Natural killer cell treated with Interleukin-12 subunit alpha and Interleukin-12 subunit beta and Interleukin-15 and Interleukin-18, amount 100 ng/mL, for 72 hours (primary cell): ENCODE measurements at regions not wholly inside any gene's neighbourhood (a gene's known extent, or its start where the extent isn't known, plus 50 kb on each side); places are given as distances from the start of the nearest gene placed in this dataset.
"Not testable (repeated sequence)": the region's sequence is repeated elsewhere in the genome, so short reads cannot be mapped to it uniquely, and the experiment has no call there.

Experiments
- ATAC-seq, 2 donors: fragments of 150-1000 bp; cut with Tn5 transposase in 1 of 2; sonication (Bioruptor Pico), chemical (Tn5 transposase) in 1 of 2; 2 replicates each; pipeline ENCODE4 v1.10.0; 2021
- DNase-seq: peaks from one replicate; pipeline ENCODE4 v3.0.0; 2022; ENCODE audit warnings: low spot score
- H3K27ac Mint-ChIP-seq, 2 donors: 1 replicate in 1 of 2; 2 replicates in 1 of 2; pipeline ENCODE4 v1.8.0; 2022; ENCODE audit warnings: mixed read lengths in 2 of 2, mild to moderate bottlenecking in 1 of 2, moderate library complexity in 1 of 2
- H3K27me3 Mint-ChIP-seq, 2 donors: 1 replicate in 1 of 2; 2 replicates in 1 of 2; pipeline ENCODE4 v1.8.0; 2022; ENCODE audit warnings: mixed read lengths in 2 of 2
- H3K36me3 Mint-ChIP-seq: one replicate; pipeline ENCODE4 v1.8.0; 2022; ENCODE audit warnings: mixed read lengths
- H3K4me1 Mint-ChIP-seq, 2 donors: 1 replicate in 1 of 2; 2 replicates in 1 of 2; pipeline ENCODE4 v1.8.0; 2022; ENCODE audit warnings: low read depth in 2 of 2, mixed read lengths in 2 of 2, mild to moderate bottlenecking in 1 of 2
- H3K4me3 Mint-ChIP-seq: one replicate; pipeline ENCODE4 v1.8.0; 2022; ENCODE audit warnings: mixed read lengths
- H3K9me3 Mint-ChIP-seq: 2 replicates; pipeline ENCODE4 v1.8.0; 2022; ENCODE audit warnings: mixed read lengths

GRCh38 chrX:106291779-106292390, 123.8 kb downstream of the PWWP3B start:
- not testable (repeated sequence) for H3K36me3 Mint-ChIP-seq, H3K4me1 Mint-ChIP-seq, H3K27ac Mint-ChIP-seq, H3K27me3 Mint-ChIP-seq, H3K9me3 Mint-ChIP-seq, DNase-seq, ATAC-seq, H3K4me3 Mint-ChIP-seq

- DNase-seq (no peak), ATAC-seq (no peak)
- no peaks in the 10 kb centered on the region for H3K9me3 Mint-ChIP-seq
Observed at GRCh38 chrX:106300239-106300638, 132.1 kb downstream of the PWWP3B start.

GRCh38 chrX:106300656-106301055, 132.6 kb downstream of the PWWP3B start:
- ATAC-seq (no peak), DNase-seq (no peak)
- Mint-ChIP-seq H3K36me3 (no peaks in the 10 kb centered on the region), H3K9me3 (no peaks in the 10 kb centered on the region), H3K4me1 (no peaks in the 10 kb centered on the region), H3K27me3 (peaks cover 0 to 10% of the 10 kb centered on the region in 2 donors), H3K27ac (no peak overlapping the region), H3K4me3 (no peak overlapping the region)

More at GRCh38 chrX:106300239-106300638, 132.1 kb downstream of the PWWP3B start:
- no peak overlapping the region for H3K4me3 Mint-ChIP-seq
- no peaks in the 10 kb centered on the region for H3K4me1 Mint-ChIP-seq
- H3K27ac Mint-ChIP-seq, result no peak overlapping the region
- peaks cover 0 to 9% of the 10 kb centered on the region in 2 donors for H3K27me3 Mint-ChIP-seq
- H3K36me3 Mint-ChIP-seq, result no peaks in the 10 kb centered on the region

GRCh38 chrX:106302304-106302703, 134.2 kb downstream of the PWWP3B start:
- ATAC-seq, result no peak
- Mint-ChIP-seq H3K4me1 (no peaks in the 10 kb centered on the region), H3K9me3 (no peaks in the 10 kb centered on the region), H3K36me3 (no peaks in the 10 kb centered on the region), H3K4me3 (no peak overlapping the region), H3K27me3 (peaks cover 0 to 10% of the 10 kb centered on the region in 2 donors), H3K27ac (no peak overlapping the region)
- no peak for DNase-seq

GRCh38 chrX:106306391-106306947, 138.4 kb downstream of the PWWP3B start:
- no peaks in the 10 kb centered on the region for H3K9me3 Mint-ChIP-seq
- no peaks in the 10 kb centered on the region for H3K36me3 Mint-ChIP-seq
- no peaks in the 10 kb centered on the region for H3K4me1 Mint-ChIP-seq
- no peak overlapping the region for H3K27ac Mint-ChIP-seq
- peaks cover 0 to 10% of the 10 kb centered on the region in 2 donors for H3K27me3 Mint-ChIP-seq
- DNase-seq, result no peak
- no peak for ATAC-seq
- H3K4me3 Mint-ChIP-seq, result no peak overlapping the region

GRCh38 chrX:106323357-106323756, 155.3 kb downstream of the PWWP3B start:
- Mint-ChIP-seq H3K27ac (no peak overlapping the region), H3K36me3 (no peaks in the 10 kb centered on the region), H3K4me1 (no peaks in the 10 kb centered on the region), H3K9me3 (no peaks in the 10 kb centered on the region), H3K4me3 (no peak overlapping the region), H3K27me3 (peaks cover 0 to 2% of the 10 kb centered on the region in 2 donors)
- DNase-seq, result no peak
- peak in 1 of 2 donors; percentile 69 for ATAC-seq

- DNase-seq (no peak), ATAC-seq (no peak)
- H3K9me3 Mint-ChIP-seq, result no peaks in the 10 kb centered on the region
- no peaks in the 10 kb centered on the region for H3K36me3 Mint-ChIP-seq
- no peaks in the 10 kb centered on the region for H3K4me1 Mint-ChIP-seq
- H3K27me3 Mint-ChIP-seq, result no peaks in the 10 kb centered on the region
- no peak overlapping the region for H3K4me3 Mint-ChIP-seq
- H3K27ac Mint-ChIP-seq, result no peak overlapping the region
Observed at GRCh38 chrX:106331606-106332005, 163.5 kb downstream of the PWWP3B start.

GRCh38 chrX:106341823-106342222, 173.7 kb downstream of the PWWP3B start:
- H3K27ac Mint-ChIP-seq, result no peak overlapping the region
- H3K27me3 Mint-ChIP-seq, result peaks cover 0 to 4% of the 10 kb centered on the region in 2 donors
- no peaks in the 10 kb centered on the region for H3K4me1 Mint-ChIP-seq
- DNase-seq (no peak), ATAC-seq (no peak)
- H3K36me3 Mint-ChIP-seq, result no peaks in the 10 kb centered on the region
- no peak overlapping the region for H3K4me3 Mint-ChIP-seq
- H3K9me3 Mint-ChIP-seq, result no peaks in the 10 kb centered on the region

- no peaks in the 10 kb centered on the region for H3K36me3 Mint-ChIP-seq
- no peak overlapping the region for H3K27ac Mint-ChIP-seq
- DNase-seq, result no peak
- H3K4me3 Mint-ChIP-seq, result no peak overlapping the region
- no peaks in the 10 kb centered on the region for H3K9me3 Mint-ChIP-seq
- no peak for ATAC-seq
- H3K4me1 Mint-ChIP-seq, result no peaks in the 10 kb centered on the region
- H3K27me3 Mint-ChIP-seq, result peaks cover 2 to 7% of the 10 kb centered on the region in 2 donors
Observed at GRCh38 chrX:106356580-106356979, 188.5 kb downstream of the PWWP3B start.

- H3K36me3 Mint-ChIP-seq, result no peaks in the 10 kb centered on the region
- H3K4me3 Mint-ChIP-seq, result no peak overlapping the region
- H3K27ac Mint-ChIP-seq, result no peak overlapping the region
- DNase-seq (no peak), ATAC-seq (no peak)
- H3K27me3 Mint-ChIP-seq, result peaks cover 6 to 7% of the 10 kb centered on the region in 2 donors
- H3K4me1 Mint-ChIP-seq, result no peaks in the 10 kb centered on the region
- no peaks in the 10 kb centered on the region for H3K9me3 Mint-ChIP-seq
Observed at GRCh38 chrX:106363214-106363613, 195.1 kb downstream of the PWWP3B start.

GRCh38 chrX:106378616-106379015, 210.5 kb downstream of the PWWP3B start:
- H3K27ac Mint-ChIP-seq, result no peak overlapping the region
- no peaks in the 10 kb centered on the region for H3K27me3 Mint-ChIP-seq
- ATAC-seq (no peak), DNase-seq (no peak)
- H3K36me3 Mint-ChIP-seq, result no peaks in the 10 kb centered on the region
- peaks cover 0 to 11% of the 10 kb centered on the region in 2 donors for H3K4me1 Mint-ChIP-seq
- H3K9me3 Mint-ChIP-seq, result no peaks in the 10 kb centered on the region
- H3K4me3 Mint-ChIP-seq, result peak overlapping the region; percentile 13

- H3K4me1 Mint-ChIP-seq, result no peaks in the 10 kb centered on the region
- no peak for DNase-seq
- no peaks in the 10 kb centered on the region for H3K36me3 Mint-ChIP-seq
- ATAC-seq, result no peak
- H3K27me3 Mint-ChIP-seq, result peaks cover 0 to 2% of the 10 kb centered on the region in 2 donors
- H3K4me3 Mint-ChIP-seq, result no peak overlapping the region
- no peak overlapping the region for H3K27ac Mint-ChIP-seq
- no peaks in the 10 kb centered on the region for H3K9me3 Mint-ChIP-seq
Observed at GRCh38 chrX:106391284-106391911, 220.4 kb upstream of the RADX start.

- H3K27ac Mint-ChIP-seq, result no peak overlapping the region
- ATAC-seq (no peak), DNase-seq (no peak)
- peaks cover 0 to 2% of the 10 kb centered on the region in 2 donors for H3K27me3 Mint-ChIP-seq
- H3K36me3 Mint-ChIP-seq, result no peaks in the 10 kb centered on the region
- H3K4me1 Mint-ChIP-seq, result no peaks in the 10 kb centered on the region
- no peaks in the 10 kb centered on the region for H3K9me3 Mint-ChIP-seq
- no peak overlapping the region for H3K4me3 Mint-ChIP-seq
Observed at GRCh38 chrX:106392346-106392745, 219.4 kb upstream of the RADX start.

GRCh38 chrX:106397788-106398538, 213.8 kb upstream of the RADX start:
- Mint-ChIP-seq H3K9me3 (no peaks in the 10 kb centered on the region), H3K36me3 (no peaks in the 10 kb centered on the region), H3K27ac (no peak overlapping the region), H3K4me3 (no peak overlapping the region), H3K27me3 (peaks cover 0 to 5% of the 10 kb centered on the region in 2 donors), H3K4me1 (no peaks in the 10 kb centered on the region)
- ATAC-seq (no peak), DNase-seq (no peak)
